Vagina (tissue), 2 donors: ENCODE measurements at regions not wholly inside any gene's neighbourhood (a gene's known extent, or its start where the extent isn't known, plus 50 kb on each side); places are given as distances from the start of the nearest gene placed in this dataset.
"Not testable (repeated sequence)": the region's sequence is repeated elsewhere in the genome, so short reads cannot be mapped to it uniquely, and the experiment has no call there.

Source experiments
- CTCF ChIP-seq, 3 experiments: fragments of 450-650 bp in 2 of 3; fragments of 200-600 bp in 1 of 3; sonication (generic) in 1 of 3; IDR thresholded peaks; one replicate each; pipeline ENCODE4 v1.5.1; 2017 to 2019; ENCODE audit warnings: antibody characterized with exemption in 3 of 3, mild to moderate bottlenecking in 2 of 3, moderate library complexity in 2 of 3
- POLR2A ChIP-seq, 2 donors: fragments of 450-650 bp; IDR thresholded peaks; one replicate each; pipeline ENCODE4 v1.6.1; 2017; ENCODE audit warnings: antibody characterized with exemption in 2 of 2, mild to moderate bottlenecking in 2 of 2, moderate library complexity in 2 of 2

- TF ChIP-seq CTCF, POLR2A (IDR thresholded peaks at IDR 0.05): not testable (repeated sequence)
Measured at GRCh38 chr2:111316881-111317549, 196.3 kb downstream of the BCL2L11 start.
